ENCODE measurements at regions not wholly inside any gene's neighbourhood (a gene's known extent, or its start where the extent isn't known, plus 50 kb on each side); places are given as distances from the start of the nearest gene placed in this dataset.

GRCh38 chr2:22741216-22741615 lies 643.8 kb upstream of the KLHL29 start:
- no peak overlapping the region for H3K9ac ChIP-seq
- no peak overlapping the region for H3K4me2 ChIP-seq (ENCODE audit: low read length)
- no peaks in the 10 kb centered on the region for H3K27me3 ChIP-seq (ENCODE audit: control insufficient read depth, insufficient read depth, low read length)
- H2AFZ ChIP-seq: no peak overlapping the region
- H3K9me3 ChIP-seq (ENCODE audit: control insufficient read depth, low read length): no peaks in the 10 kb centered on the region
- no peaks in the 10 kb centered on the region for H3K36me3 ChIP-seq (ENCODE audit: control insufficient read depth, insufficient read depth, low read length)
- H3K4me1 ChIP-seq: no peaks in the 10 kb centered on the region
- no peak overlapping the region for H3K4me3 ChIP-seq (ENCODE audit: low read depth, low read length)
- no peaks in the 10 kb centered on the region for H3K79me2 ChIP-seq
- TF ChIP-seq CTCF (IDR thresholded peaks at IDR 0.05): no peak
- H3K27ac ChIP-seq: no peak overlapping the region

GRCh38 chr2:22748909-22749308 lies 636.1 kb upstream of the KLHL29 start:
- no peaks in the 10 kb centered on the region for H3K27me3 ChIP-seq (ENCODE audit: control insufficient read depth, insufficient read depth, low read length)
- no peaks in the 10 kb centered on the region for H3K79me2 ChIP-seq
- H3K4me2 ChIP-seq (ENCODE audit: low read length): no peak overlapping the region
- no peak overlapping the region for H2AFZ ChIP-seq
- no peak overlapping the region for H3K9ac ChIP-seq
- H3K36me3 ChIP-seq (ENCODE audit: control insufficient read depth, insufficient read depth, low read length): no peaks in the 10 kb centered on the region
- no peak overlapping the region for H3K27ac ChIP-seq
- H3K4me3 ChIP-seq (ENCODE audit: low read depth, low read length): no peak overlapping the region
- TF ChIP-seq CTCF (IDR thresholded peaks at IDR 0.05): no peak
- no peaks in the 10 kb centered on the region for H3K4me1 ChIP-seq
- H3K9me3 ChIP-seq (ENCODE audit: control insufficient read depth, low read length): no peaks in the 10 kb centered on the region

GRCh38 chr2:22753476-22753875 lies 631.5 kb upstream of the KLHL29 start:
- Histone ChIP-seq H3K4me2 (ENCODE audit: low read length) (no peak overlapping the region), H3K27ac (no peak overlapping the region), H3K4me3 (ENCODE audit: low read depth, low read length) (no peak overlapping the region), H3K9ac (no peak overlapping the region), H3K9me3 (ENCODE audit: control insufficient read depth, low read length) (no peaks in the 10 kb centered on the region), H3K27me3 (ENCODE audit: control insufficient read depth, insufficient read depth, low read length) (no peaks in the 10 kb centered on the region), H3K79me2 (no peaks in the 10 kb centered on the region), H3K36me3 (ENCODE audit: control insufficient read depth, insufficient read depth, low read length) (no peaks in the 10 kb centered on the region), H2AFZ (no peak overlapping the region), H3K4me1 (no peaks in the 10 kb centered on the region)
- TF ChIP-seq CTCF (IDR thresholded peaks at IDR 0.05): no peak

GRCh38 chr2:22756276-22757043 lies 628.5 kb upstream of the KLHL29 start:
- Histone ChIP-seq H3K36me3 (ENCODE audit: control insufficient read depth, insufficient read depth, low read length) (no peaks in the 10 kb centered on the region), H2AFZ (no peak overlapping the region), H3K9ac (no peak overlapping the region), H3K4me2 (ENCODE audit: low read length) (no peak overlapping the region), H3K79me2 (no peaks in the 10 kb centered on the region), H3K4me3 (ENCODE audit: low read depth, low read length) (no peak overlapping the region), H3K27ac (no peak overlapping the region), H3K27me3 (ENCODE audit: control insufficient read depth, insufficient read depth, low read length) (no peaks in the 10 kb centered on the region), H3K9me3 (ENCODE audit: control insufficient read depth, low read length) (no peaks in the 10 kb centered on the region), H3K4me1 (no peaks in the 10 kb centered on the region)
- TF ChIP-seq CTCF (IDR thresholded peaks at IDR 0.05): no peak

- Histone ChIP-seq H3K27me3 (ENCODE audit: control insufficient read depth, insufficient read depth, low read length) (no peaks in the 10 kb centered on the region), H3K4me1 (no peaks in the 10 kb centered on the region), H2AFZ (no peak overlapping the region), H3K36me3 (ENCODE audit: control insufficient read depth, insufficient read depth, low read length) (no peaks in the 10 kb centered on the region), H3K4me3 (ENCODE audit: low read depth, low read length) (no peak overlapping the region), H3K4me2 (ENCODE audit: low read length) (no peak overlapping the region), H3K9me3 (ENCODE audit: control insufficient read depth, low read length) (no peaks in the 10 kb centered on the region), H3K79me2 (no peaks in the 10 kb centered on the region), H3K9ac (no peak overlapping the region), H3K27ac (no peak overlapping the region)
- no peak for TF ChIP-seq CTCF (IDR thresholded peaks at IDR 0.05)
Measured at GRCh38 chr2:22769497-22769896, 615.5 kb upstream of the KLHL29 start.

Measured in parathyroid adenoma (tissue), 2 donors.